PFSK-1 (cell line): ENCODE measurements at regions not wholly inside any gene's neighbourhood (a gene's known extent, or its start where the extent isn't known, plus 50 kb on each side); places are given as distances from the start of the nearest gene placed in this dataset.

Experiments used
- FOXP2 ChIP-seq: optimal IDR thresholded peaks from 2 replicates; pipeline ENCODE3; 2011; ENCODE audit warnings: borderline replicate concordance, control low read depth, inconsistent platforms; ENCODE audit not compliant: insufficient read depth; ENCODE audit errors: extremely low read length, extremely low read depth
- POLR2AphosphoS5 ChIP-seq: IDR thresholded peaks from 2 replicates; pipeline ENCODE4 v1.6.1; 2012; ENCODE audit warnings: low read depth, mild to moderate bottlenecking, control low read depth, low read length, moderate library complexity
- REST ChIP-seq, 2 experiments: IDR thresholded peaks; 2 replicates each; pipeline versions ENCODE4 v1.6.1 to v1.8.0; 2011 to 2012; ENCODE audit warnings: low read depth in 2 of 2, low read length in 2 of 2, control low read depth in 1 of 2, inconsistent platforms in 1 of 2, mild to moderate bottlenecking in 1 of 2, moderate library complexity in 1 of 2; ENCODE audit not compliant: insufficient read depth in 1 of 2
- TAF1 ChIP-seq: IDR thresholded peaks from 2 replicates; pipeline ENCODE4 v1.6.1; 2012; ENCODE audit warnings: low read length, control low read depth, borderline replicate concordance; ENCODE audit not compliant: insufficient read depth

- TF ChIP-seq POLR2AphosphoS5 (no peak), TAF1 (no peak), REST (IDR thresholded peaks at IDR 0.05; ENCODE audit: insufficient read depth in 1 of 2, low read depth in 2 of 2, low read length in 2 of 2) (no peak), FOXP2 (no peak)
These were observed 465.4 kb downstream of the ICE1 start for GRCh38 chr5:5887833-5888232.
